HCT116 (cell line): ENCODE measurements at regions not wholly inside any gene's neighbourhood (a gene's known extent, or its start where the extent isn't known, plus 50 kb on each side); places are given as distances from the start of the nearest gene placed in this dataset.

Source experiments
- ATF3 ChIP-seq: IDR thresholded peaks from 2 replicates; pipeline ENCODE4 v1.6.1; 2012
- CTCF ChIP-seq, 3 experiments: fragments of 200-600 bp in 1 of 3; sonication (generic) in 1 of 3; IDR thresholded peaks in 2 of 3; conservative IDR thresholded peaks in 1 of 3; 2 replicates each; pipeline ENCODE4 v1.5.1; 2012 to 2017; ENCODE audit warnings: low read depth in 2 of 3, low read length in 2 of 3, antibody characterized with exemption in 1 of 3, borderline replicate concordance in 1 of 3, control low read depth in 1 of 3, mild to moderate bottlenecking in 1 of 3, mixed read lengths in 1 of 3, mixed run types in 1 of 3, moderate library complexity in 1 of 3; ENCODE audit not compliant: insufficient read depth in 1 of 3
- EZH2 ChIP-seq: fragments of 200-600 bp; sonication (generic); IDR thresholded peaks from 2 replicates; pipeline ENCODE4 v1.6.1; 2017; ENCODE audit warnings: antibody characterized with exemption, mixed run types
- MAX ChIP-seq: IDR thresholded peaks from 2 replicates; pipeline ENCODE4 v1.6.1; 2012
- POLR2A ChIP-seq: IDR thresholded peaks from 2 replicates; pipeline ENCODE4 v1.7.0; 2011; ENCODE audit warnings: borderline replicate concordance; ENCODE audit not compliant: insufficient read depth, insufficient read length; ENCODE audit errors: extremely low read depth
- REST ChIP-seq: IDR thresholded peaks from 2 replicates; pipeline ENCODE4 v1.6.1; 2012; ENCODE audit warnings: low read depth
- YY1 ChIP-seq: IDR thresholded peaks from 2 replicates; pipeline ENCODE4 v1.6.1; 2011; ENCODE audit warnings: low read length, low read depth, moderate library complexity, mild to moderate bottlenecking; ENCODE audit not compliant: insufficient replicate concordance; ENCODE audit errors: extremely low read depth
- ZNF274 ChIP-seq: fragments of 200-500 bp; sonication (Bioruptor generic); IDR thresholded peaks from 2 replicates; pipeline ENCODE4 v1.6.1; 2014; ENCODE audit warnings: mild to moderate bottlenecking, low read depth, low read length, inconsistent platforms

GRCh38 chr1:220438741-220439140 is 89.2 kb upstream of the MARK1 start:
- TF ChIP-seq CTCF (IDR thresholded peaks at IDR 0.05 in 2 of 3, conservative IDR thresholded peaks at IDR 0.05 in 1 of 3; ENCODE audit: borderline replicate concordance in 1 of 3, insufficient read depth in 1 of 3, low read depth in 2 of 3, low read length in 2 of 3) (no peak), REST (no peak), ATF3 (no peak), MAX (no peak), YY1 (no peak), ZNF274 (no peak), EZH2 (no peak), POLR2A (no peak)
